BLaER1 (cell line): ENCODE measurements at regions not wholly inside any gene's neighbourhood (a gene's known extent, or its start where the extent isn't known, plus 50 kb on each side); places are given as distances from the start of the nearest gene placed in this dataset.

Experiments
- H3K27ac ChIP-seq: shearing (Covaris generic); formaldehyde crosslinking; 2 replicates; pipeline ENCODE4 v1.8.1; 2022
- H3K27me3 ChIP-seq: shearing (Covaris generic); formaldehyde crosslinking; 2 replicates; pipeline ENCODE4 v1.8.1; 2022
- H3K36me3 ChIP-seq: shearing (Covaris generic); formaldehyde crosslinking; 2 replicates; pipeline ENCODE4 v1.8.1; 2022
- H3K4me1 ChIP-seq: shearing (Covaris generic); formaldehyde crosslinking; 2 replicates; pipeline ENCODE4 v1.8.1; 2022
- H3K4me2 ChIP-seq: shearing (Covaris generic); formaldehyde crosslinking; 2 replicates; pipeline ENCODE4 v1.8.1; 2022
- H3K4me3 ChIP-seq: shearing (Covaris generic); formaldehyde crosslinking; 2 replicates; pipeline ENCODE4 v1.8.1; 2022
- H3K9ac ChIP-seq: shearing (Covaris generic); formaldehyde crosslinking; 2 replicates; pipeline ENCODE4 v1.8.1; 2022
- H3K9me3 ChIP-seq: shearing (Covaris generic); formaldehyde crosslinking; 2 replicates; pipeline ENCODE4 v1.8.1; 2022
- H4K20me1 ChIP-seq: shearing (Covaris generic); formaldehyde crosslinking; 2 replicates; pipeline ENCODE4 v1.8.1; 2022
- Cebpa-rat ChIP-seq: shearing (Covaris generic); IDR thresholded peaks from 2 replicates; pipeline ENCODE4 v1.8.1; 2022

GRCh38 chr14:49971156-49972130 lies 78.6 kb downstream of the ARF6 start:
- Histone ChIP-seq H3K27me3 (no peaks in the 10 kb centered on the region), H3K9ac (no peak overlapping the region; the same call in 1 of the 2 replicates), H3K4me1 (peaks cover 29% of the 10 kb centered on the region), H3K27ac (no peak overlapping the region), H3K9me3 (no peaks in the 10 kb centered on the region), H3K4me3 (no peak overlapping the region), H3K4me2 (peak overlapping the region; percentile 75), H3K36me3 (no peaks in the 10 kb centered on the region), H4K20me1 (no peaks in the 10 kb centered on the region)
- TF ChIP-seq Cebpa-rat, result no peak

GRCh38 chr14:49972131-49972671 lies 79.3 kb downstream of the ARF6 start:
- TF ChIP-seq Cebpa-rat, result no peak
- Histone ChIP-seq H3K4me1 (peaks cover 37% of the 10 kb centered on the region), H3K9me3 (no peaks in the 10 kb centered on the region), H3K36me3 (no peaks in the 10 kb centered on the region), H4K20me1 (no peaks in the 10 kb centered on the region), H3K9ac (no peak overlapping the region), H3K4me3 (no peak overlapping the region), H3K27me3 (no peaks in the 10 kb centered on the region), H3K27ac (no peak overlapping the region), H3K4me2 (peak overlapping the region; percentile 75)

- Histone ChIP-seq H3K4me1 (peaks cover 43% of the 10 kb centered on the region), H3K9ac (no peak overlapping the region), H3K4me3 (no peak overlapping the region), H3K27ac (no peak overlapping the region), H3K36me3 (no peaks in the 10 kb centered on the region), H3K27me3 (no peaks in the 10 kb centered on the region), H3K9me3 (no peaks in the 10 kb centered on the region), H4K20me1 (no peaks in the 10 kb centered on the region), H3K4me2 (peak overlapping the region; percentile 75)
- no peak for TF ChIP-seq Cebpa-rat
These were observed 79.9 kb downstream of the ARF6 start for GRCh38 chr14:49972823-49973222.

- H3K4me3 ChIP-seq, result no peak overlapping the region
- no peak for TF ChIP-seq Cebpa-rat
- no peak overlapping the region for H3K4me2 ChIP-seq
- H3K27me3 ChIP-seq, result no peaks in the 10 kb centered on the region
- H3K9ac ChIP-seq, result no peak overlapping the region
- peaks cover 45% of the 10 kb centered on the region for H3K4me1 ChIP-seq
- no peaks in the 10 kb centered on the region for H3K9me3 ChIP-seq
- H4K20me1 ChIP-seq, result no peaks in the 10 kb centered on the region
- H3K27ac ChIP-seq, result no peak overlapping the region
- no peaks in the 10 kb centered on the region for H3K36me3 ChIP-seq
These were observed 82.4 kb downstream of the ARF6 start for GRCh38 chr14:49975276-49975675.

- H3K9ac ChIP-seq, result no peak overlapping the region
- H3K9me3 ChIP-seq, result no peaks in the 10 kb centered on the region
- no peak overlapping the region for H3K4me3 ChIP-seq
- peaks cover 44% of the 10 kb centered on the region for H3K4me1 ChIP-seq
- no peaks in the 10 kb centered on the region for H3K36me3 ChIP-seq
- no peak for TF ChIP-seq Cebpa-rat
- H4K20me1 ChIP-seq, result no peaks in the 10 kb centered on the region
- H3K4me2 ChIP-seq, result no peak overlapping the region
- no peak overlapping the region for H3K27ac ChIP-seq
- no peaks in the 10 kb centered on the region for H3K27me3 ChIP-seq
These were observed 82.9 kb downstream of the ARF6 start for GRCh38 chr14:49975799-49976198.

- no peaks in the 10 kb centered on the region for H3K27me3 ChIP-seq
- no peak for TF ChIP-seq Cebpa-rat
- H3K9me3 ChIP-seq, result no peaks in the 10 kb centered on the region
- no peaks in the 10 kb centered on the region for H4K20me1 ChIP-seq
- no peak overlapping the region for H3K9ac ChIP-seq
- H3K4me2 ChIP-seq, result peak overlapping the region; percentile 52
- H3K36me3 ChIP-seq, result no peaks in the 10 kb centered on the region
- peaks cover 29% of the 10 kb centered on the region for H3K4me1 ChIP-seq
- no peak overlapping the region for H3K4me3 ChIP-seq
- H3K27ac ChIP-seq, result peak overlapping the region; percentile 66
These were observed 84.4 kb downstream of the ARF6 start for GRCh38 chr14:49977126-49977841.

- no peaks in the 10 kb centered on the region for H4K20me1 ChIP-seq
- peaks cover 18% of the 10 kb centered on the region for H3K4me1 ChIP-seq
- no peaks in the 10 kb centered on the region for H3K27me3 ChIP-seq
- H3K27ac ChIP-seq, result no peak overlapping the region
- H3K36me3 ChIP-seq, result no peaks in the 10 kb centered on the region
- no peak overlapping the region for H3K9ac ChIP-seq
- H3K9me3 ChIP-seq, result no peaks in the 10 kb centered on the region
- H3K4me2 ChIP-seq, result no peak overlapping the region
- TF ChIP-seq Cebpa-rat, result no peak
- H3K4me3 ChIP-seq, result no peak overlapping the region
These were observed 87.1 kb downstream of the ARF6 start for GRCh38 chr14:49980027-49980426.

- TF ChIP-seq Cebpa-rat, result no peak
- Histone ChIP-seq H3K4me1 (peaks cover 9% of the 10 kb centered on the region), H3K9ac (no peak overlapping the region), H4K20me1 (no peaks in the 10 kb centered on the region), H3K27ac (no peak overlapping the region), H3K36me3 (no peaks in the 10 kb centered on the region), H3K4me2 (no peak overlapping the region), H3K9me3 (no peaks in the 10 kb centered on the region), H3K4me3 (no peak overlapping the region), H3K27me3 (no peaks in the 10 kb centered on the region)
These were observed 89.2 kb downstream of the ARF6 start for GRCh38 chr14:49982082-49982481.

- no peak for TF ChIP-seq Cebpa-rat
- no peak overlapping the region for H3K4me3 ChIP-seq
- H4K20me1 ChIP-seq, result no peaks in the 10 kb centered on the region
- no peaks in the 10 kb centered on the region for H3K27me3 ChIP-seq
- no peaks in the 10 kb centered on the region for H3K36me3 ChIP-seq
- H3K27ac ChIP-seq, result no peak overlapping the region
- peaks cover 5% of the 10 kb centered on the region for H3K4me1 ChIP-seq
- no peak overlapping the region for H3K4me2 ChIP-seq
- H3K9me3 ChIP-seq, result no peaks in the 10 kb centered on the region
- H3K9ac ChIP-seq, result no peak overlapping the region
These were observed 89.6 kb downstream of the ARF6 start for GRCh38 chr14:49982501-49982951.

GRCh38 chr14:49984424-49984823 lies 91.5 kb downstream of the ARF6 start:
- Histone ChIP-seq H3K4me3 (no peak overlapping the region), H3K4me1 (no peaks in the 10 kb centered on the region), H3K27me3 (no peaks in the 10 kb centered on the region), H3K9me3 (no peaks in the 10 kb centered on the region), H3K4me2 (no peak overlapping the region), H3K36me3 (no peaks in the 10 kb centered on the region), H3K9ac (no peak overlapping the region), H3K27ac (no peak overlapping the region), H4K20me1 (no peaks in the 10 kb centered on the region)
- TF ChIP-seq Cebpa-rat, result no peak
